Stomach (tissue), 8 donors: ENCODE measurements at regions not wholly inside any gene's neighbourhood (a gene's known extent, or its start where the extent isn't known, plus 50 kb on each side); places are given as distances from the start of the nearest gene placed in this dataset.

ENCODE experiments used
- DNase-seq, 2 donors: peaks; one replicate each; pipeline versions ENCODE4 v3.0.0 to v3.0.0-alpha.2; 2013 to 2019
- H3K27ac ChIP-seq, 5 donors: fragments of 200-600 bp in 4 of 5; sonication (generic) in 4 of 5; one replicate each; pipeline ENCODE4 v1.5.1; 2013 to 2019; ENCODE audit warnings: mild to moderate bottlenecking in 1 of 5, moderate library complexity in 1 of 5
- H3K27me3 ChIP-seq, 3 donors: fragments of 200-600 bp; sonication (generic); one replicate each; pipeline ENCODE4 v1.5.1; 2017 to 2019; ENCODE audit warnings: mixed run types in 1 of 3
- H3K36me3 ChIP-seq, 4 donors: fragments of 200-600 bp; sonication (generic); 1 replicate in 3 of 4; 2 replicates in 1 of 4; pipeline ENCODE4 v1.5.1; 2016 to 2019
- H3K4me1 ChIP-seq, 4 donors: fragments of 200-600 bp; sonication (generic); one replicate each; pipeline ENCODE4 v1.5.1; 2016 to 2019
- H3K4me3 ChIP-seq, 4 donors: fragments of 200-600 bp; sonication (generic) in 3 of 4; one replicate each; pipeline ENCODE4 v1.5.1; 2016 to 2019; ENCODE audit warnings: mild to moderate bottlenecking in 1 of 4
- H3K9me3 ChIP-seq, 4 donors: fragments of 200-600 bp; sonication (generic); one replicate each; pipeline ENCODE4 v1.5.1; 2016 to 2019
- EP300 ChIP-seq: sonication (generic); formaldehyde crosslinking; IDR thresholded peaks from one replicate; pipeline ENCODE4 v1.6.1; 2017; ENCODE audit warnings: antibody characterized with exemption
- POLR2A ChIP-seq, 4 donors: fragments of 450-650 bp; IDR thresholded peaks; one replicate each; pipeline ENCODE4 v1.6.1; 2016; ENCODE audit warnings: antibody characterized with exemption in 4 of 4, control low read depth in 2 of 4, mild to moderate bottlenecking in 1 of 4, moderate library complexity in 1 of 4
- POLR2AphosphoS5 ChIP-seq, 3 donors: sonication (generic); formaldehyde crosslinking; IDR thresholded peaks; one replicate each; pipeline ENCODE4 v1.6.1; 2016; ENCODE audit warnings: antibody characterized with exemption in 3 of 3
- WGBS, 5 donors: extraction: QIAGEN DNeasy Blood & Tissue Kit in 3 of 5; methylation state at CpG; one replicate each; pipeline versions ENCODE4 v1.1.5 to v1.1.7; 2013 to 2018; 5-methylcytosine and 5-hydroxymethylcytosine counted together
- intact Hi-C: fragments of 100-400 bp; cut with DNase I; formaldehyde crosslinking; loops from one replicate; pipeline ENCODE4 v1.15.1; 2023; ENCODE audit warnings: low total_unique reads
- TF ChIP-seq, protein P1 (sequence below), 7 experiments: fragments of 450-650 bp in 4 of 7; fragments of 200-600 bp in 3 of 7; sonication (generic) in 3 of 7; IDR thresholded peaks; one replicate each; pipeline ENCODE4 v1.5.1; 2016 to 2019; ENCODE audit warnings: antibody characterized with exemption in 7 of 7, control low read depth in 2 of 7, mild to moderate bottlenecking in 1 of 7
- donor health status: healthy with polysubstance abuse.
- donor health status: Bipolar disorder and iron deficiency.
- donor health status: healthy.

GRCh38 chr10:78489034-78489433 lies 455.4 kb downstream of the RPS24 start:
- 66 to 95% (median 70%) methylated on average over 1 of the region's 1 CpG for WGBS, 5 donors
- no peak overlapping the region for H3K4me3 ChIP-seq
- H3K27me3 ChIP-seq = no peaks in the 10 kb centered on the region
- no peak overlapping the region for H3K27ac ChIP-seq
- H3K4me1 ChIP-seq = no peaks in the 10 kb centered on the region
- intact Hi-C loops = no loop called here
- no peaks in the 10 kb centered on the region for H3K36me3 ChIP-seq
- no peak for DNase-seq
- TF ChIP-seq, protein P1, sequence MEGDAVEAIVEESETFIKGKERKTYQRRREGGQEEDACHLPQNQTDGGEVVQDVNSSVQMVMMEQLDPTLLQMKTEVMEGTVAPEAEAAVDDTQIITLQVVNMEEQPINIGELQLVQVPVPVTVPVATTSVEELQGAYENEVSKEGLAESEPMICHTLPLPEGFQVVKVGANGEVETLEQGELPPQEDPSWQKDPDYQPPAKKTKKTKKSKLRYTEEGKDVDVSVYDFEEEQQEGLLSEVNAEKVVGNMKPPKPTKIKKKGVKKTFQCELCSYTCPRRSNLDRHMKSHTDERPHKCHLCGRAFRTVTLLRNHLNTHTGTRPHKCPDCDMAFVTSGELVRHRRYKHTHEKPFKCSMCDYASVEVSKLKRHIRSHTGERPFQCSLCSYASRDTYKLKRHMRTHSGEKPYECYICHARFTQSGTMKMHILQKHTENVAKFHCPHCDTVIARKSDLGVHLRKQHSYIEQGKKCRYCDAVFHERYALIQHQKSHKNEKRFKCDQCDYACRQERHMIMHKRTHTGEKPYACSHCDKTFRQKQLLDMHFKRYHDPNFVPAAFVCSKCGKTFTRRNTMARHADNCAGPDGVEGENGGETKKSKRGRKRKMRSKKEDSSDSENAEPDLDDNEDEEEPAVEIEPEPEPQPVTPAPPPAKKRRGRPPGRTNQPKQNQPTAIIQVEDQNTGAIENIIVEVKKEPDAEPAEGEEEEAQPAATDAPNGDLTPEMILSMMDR (IDR thresholded peaks at IDR 0.05) = no peak
- TF ChIP-seq POLR2AphosphoS5 (IDR thresholded peaks at IDR 0.05) (no peak), EP300 (no peak)
- H3K9me3 ChIP-seq = peaks cover 0 to 20% (median 8%) of the 10 kb centered on the region in 4 donors

DNA sequence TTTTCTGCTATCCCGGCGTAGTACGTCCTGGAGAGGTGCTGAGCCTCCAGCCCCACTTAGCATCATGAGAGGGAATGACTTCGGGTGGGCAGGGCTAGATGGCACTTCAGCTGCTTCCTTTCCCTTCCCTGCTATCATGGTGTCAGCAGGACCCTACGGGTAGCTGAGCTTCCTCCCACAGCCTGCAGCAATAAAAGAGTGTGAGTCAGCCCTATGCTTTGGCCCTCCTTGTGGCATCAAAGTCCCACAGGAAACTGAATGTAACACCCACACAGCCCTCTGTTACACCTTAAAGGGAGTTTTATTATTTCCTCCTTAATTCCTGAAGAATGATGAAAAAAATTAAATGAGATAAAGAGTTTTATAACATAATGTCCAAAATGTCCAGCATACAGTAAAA lies 458.1 kb downstream of the RPS24 start:
- Histone ChIP-seq H3K27me3 (no peaks in the 10 kb centered on the region), H3K27ac (no peak overlapping the region), H3K4me3 (no peak overlapping the region), H3K9me3 (peaks cover 0 to 20% (median 8%) of the 10 kb centered on the region in 4 donors), H3K4me1 (no peaks in the 10 kb centered on the region), H3K36me3 (no peaks in the 10 kb centered on the region)
- intact Hi-C loops = no loop called here
- WGBS, 5 donors = 82 to 94% (median 88%) methylated on average over 5 of the region's 5 CpGs
- DNase-seq = no peak
- TF ChIP-seq EP300 (no peak), POLR2AphosphoS5 (IDR thresholded peaks at IDR 0.05) (no peak), POLR2A (IDR thresholded peaks at IDR 0.05) (no peak)
- TF ChIP-seq, protein P1 (IDR thresholded peaks at IDR 0.05) = no peak

DNA sequence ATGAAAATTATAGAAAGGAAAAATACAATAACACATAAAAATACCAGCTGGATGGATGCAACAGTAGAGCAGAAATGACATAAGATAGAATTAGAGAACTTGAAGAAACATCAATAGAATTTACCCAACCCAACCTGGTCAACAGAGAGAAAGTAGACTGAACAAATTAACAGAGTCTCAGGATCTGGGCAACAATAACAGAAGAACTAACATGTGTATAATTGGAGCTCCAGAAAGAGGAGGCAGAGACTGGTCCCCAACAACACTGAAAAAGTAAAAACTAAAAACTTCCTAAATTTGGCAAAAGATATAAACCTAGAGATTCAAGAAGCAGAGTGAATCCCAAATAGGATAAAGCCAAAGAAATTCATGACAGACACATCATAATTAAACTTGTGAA lies 458.8 kb downstream of the RPS24 start:
- H3K36me3 ChIP-seq = no peaks in the 10 kb centered on the region
- H3K27me3 ChIP-seq = no peaks in the 10 kb centered on the region
- no peak for TF ChIP-seq POLR2AphosphoS5 (IDR thresholded peaks at IDR 0.05)
- TF ChIP-seq, protein P1 (IDR thresholded peaks at IDR 0.05) = no peak
- intact Hi-C loops = no loop called here
- no peak overlapping the region for H3K4me3 ChIP-seq
- H3K9me3 ChIP-seq = peaks cover 0 to 20% (median 8%) of the 10 kb centered on the region in 4 donors
- no peaks in the 10 kb centered on the region for H3K4me1 ChIP-seq
- no peak for DNase-seq
- H3K27ac ChIP-seq = no peak overlapping the region

DNA sequence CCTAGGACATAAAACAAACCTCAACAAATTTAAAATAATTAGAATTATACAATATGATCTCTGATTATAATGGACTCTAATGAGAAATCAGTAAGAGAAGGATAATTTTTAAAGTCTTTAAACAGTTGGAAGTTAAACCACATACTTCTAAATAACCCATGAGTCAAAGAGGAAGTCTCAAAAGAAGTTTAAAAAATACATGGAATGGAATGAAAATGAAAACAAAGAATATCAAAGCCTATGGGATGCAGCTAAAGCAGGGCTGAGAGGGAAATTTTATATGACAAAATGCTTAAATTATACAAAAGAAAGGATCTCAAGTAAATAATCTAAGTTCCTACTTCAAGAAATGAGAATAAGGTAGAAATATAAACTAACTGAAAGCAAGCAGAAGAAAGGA lies 460.5 kb downstream of the RPS24 start:
- intact Hi-C loops = no loop called here
- no peak for TF ChIP-seq POLR2A (IDR thresholded peaks at IDR 0.05)
- no peak for TF ChIP-seq POLR2AphosphoS5 (IDR thresholded peaks at IDR 0.05)
- no peak for TF ChIP-seq EP300
- TF ChIP-seq, protein P1 (IDR thresholded peaks at IDR 0.05) = no peak
- Histone ChIP-seq H3K4me1 (no peaks in the 10 kb centered on the region), H3K9me3 (peaks cover 0 to 18% (median 8%) of the 10 kb centered on the region in 4 donors), H3K27me3 (no peaks in the 10 kb centered on the region), H3K36me3 (no peaks in the 10 kb centered on the region), H3K27ac (no peak overlapping the region), H3K4me3 (no peak overlapping the region)
- DNase-seq = no peak
